ENCODE measurements at regions not wholly inside any gene's neighbourhood (a gene's known extent, or its start where the extent isn't known, plus 50 kb on each side); places are given as distances from the start of the nearest gene placed in this dataset.

DNA sequence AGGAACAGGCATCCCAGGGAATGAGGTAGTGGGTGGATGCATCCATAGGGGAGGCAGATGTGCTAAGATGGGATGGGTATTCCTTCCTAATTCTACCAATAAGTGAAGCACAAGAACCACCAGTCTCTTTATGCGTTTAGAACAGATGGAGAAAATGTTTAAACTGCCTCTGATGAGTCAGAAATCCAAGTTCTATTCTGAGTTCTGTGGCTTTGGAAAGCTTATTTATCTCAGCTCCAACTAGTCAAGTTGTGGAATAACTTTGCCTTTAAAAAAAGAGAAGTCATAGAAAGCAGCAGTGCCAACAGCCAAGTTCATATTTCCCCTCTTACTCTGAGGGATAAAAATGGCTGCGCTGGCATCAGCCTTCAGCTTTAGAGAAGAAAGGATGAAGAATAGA, 761.7 kb downstream of the IGSF11 start:
- Histone ChIP-seq H3K4me1 (no peaks in the 10 kb centered on the region), H3K27me3 (no peaks in the 10 kb centered on the region), H3K9me3 (no peaks in the 10 kb centered on the region), H3K4me3 (no peak overlapping the region), H3K27ac (no peak overlapping the region), H3K36me3 (no peaks in the 10 kb centered on the region)
- TF ChIP-seq, protein P1, sequence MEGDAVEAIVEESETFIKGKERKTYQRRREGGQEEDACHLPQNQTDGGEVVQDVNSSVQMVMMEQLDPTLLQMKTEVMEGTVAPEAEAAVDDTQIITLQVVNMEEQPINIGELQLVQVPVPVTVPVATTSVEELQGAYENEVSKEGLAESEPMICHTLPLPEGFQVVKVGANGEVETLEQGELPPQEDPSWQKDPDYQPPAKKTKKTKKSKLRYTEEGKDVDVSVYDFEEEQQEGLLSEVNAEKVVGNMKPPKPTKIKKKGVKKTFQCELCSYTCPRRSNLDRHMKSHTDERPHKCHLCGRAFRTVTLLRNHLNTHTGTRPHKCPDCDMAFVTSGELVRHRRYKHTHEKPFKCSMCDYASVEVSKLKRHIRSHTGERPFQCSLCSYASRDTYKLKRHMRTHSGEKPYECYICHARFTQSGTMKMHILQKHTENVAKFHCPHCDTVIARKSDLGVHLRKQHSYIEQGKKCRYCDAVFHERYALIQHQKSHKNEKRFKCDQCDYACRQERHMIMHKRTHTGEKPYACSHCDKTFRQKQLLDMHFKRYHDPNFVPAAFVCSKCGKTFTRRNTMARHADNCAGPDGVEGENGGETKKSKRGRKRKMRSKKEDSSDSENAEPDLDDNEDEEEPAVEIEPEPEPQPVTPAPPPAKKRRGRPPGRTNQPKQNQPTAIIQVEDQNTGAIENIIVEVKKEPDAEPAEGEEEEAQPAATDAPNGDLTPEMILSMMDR (IDR thresholded peaks at IDR 0.05), result no peak
- TF ChIP-seq POLR2AphosphoS5 (IDR thresholded peaks at IDR 0.05) (no peak), EP300 (IDR thresholded peaks at IDR 0.05) (no peak), POLR2A (IDR thresholded peaks at IDR 0.05) (no peak)
- no peak for DNase-seq
- intact Hi-C loops (cut with DNase I; ENCODE audit: low total_unique reads), result no loop called here
- WGBS, 5 donors, result 67 to 85% (median 78%) methylated on average over 2 of the region's 2 CpGs

DNA sequence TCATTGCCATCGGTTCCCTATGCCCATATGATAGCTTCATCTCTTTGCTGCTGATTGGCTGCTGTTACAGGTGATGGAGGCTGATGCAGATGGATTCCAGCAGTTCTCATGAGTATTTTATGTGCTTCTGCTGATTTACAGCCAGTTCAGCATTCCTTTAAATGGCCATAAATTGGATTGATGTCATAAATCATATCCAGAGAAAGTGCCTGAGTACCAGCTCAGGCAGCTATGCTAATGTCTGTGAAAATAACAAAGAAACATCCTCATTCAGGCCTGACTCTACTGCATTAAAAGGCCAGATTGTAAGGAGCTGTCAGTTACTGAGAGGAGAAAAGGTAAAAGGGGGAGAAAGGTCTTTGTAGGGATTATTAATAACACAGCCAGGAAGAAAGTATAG, 756.8 kb downstream of the IGSF11 start:
- Histone ChIP-seq H3K27me3 (no peaks in the 10 kb centered on the region), H3K9me3 (no peaks in the 10 kb centered on the region), H3K27ac (no peak overlapping the region), H3K4me1 (no peaks in the 10 kb centered on the region), H3K36me3 (no peaks in the 10 kb centered on the region), H3K4me3 (no peak overlapping the region)
- DNase-seq, result no peak
- WGBS, 5 donors, result 53 to 95% (median 87%) methylated on average over 1 of the region's 1 CpG
- intact Hi-C loops (cut with DNase I; ENCODE audit: low total_unique reads), result no loop called here
- no peak for TF ChIP-seq POLR2A (IDR thresholded peaks at IDR 0.05)
- TF ChIP-seq EP300 (IDR thresholded peaks at IDR 0.05), result no peak
- TF ChIP-seq, protein P1 (IDR thresholded peaks at IDR 0.05), result no peak

DNA sequence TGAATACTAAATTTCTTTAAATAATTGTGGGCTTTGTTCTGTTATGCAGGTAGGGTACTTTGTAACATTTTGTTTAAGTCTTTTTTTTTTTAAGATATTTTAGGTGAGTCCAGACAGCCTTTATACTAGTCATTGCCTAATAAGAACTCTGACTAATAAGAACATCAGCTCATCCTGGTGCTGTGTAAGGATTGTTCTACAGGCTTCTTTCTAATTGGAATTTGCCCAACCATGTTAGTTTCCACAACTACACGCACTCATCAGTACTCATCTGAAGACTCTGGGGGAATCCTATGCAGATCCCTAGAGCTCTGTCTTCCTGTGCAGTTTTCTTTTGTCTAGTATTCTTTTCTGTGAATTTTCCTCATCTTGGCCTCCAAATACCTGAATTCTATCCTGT, 741.8 kb downstream of the IGSF11 start:
- TF ChIP-seq POLR2A (IDR thresholded peaks at IDR 0.05), result no peak
- TF ChIP-seq, protein P1 (IDR thresholded peaks at IDR 0.05), result no peak
- TF ChIP-seq EP300 (IDR thresholded peaks at IDR 0.05), result no peak
- TF ChIP-seq POLR2AphosphoS5 (IDR thresholded peaks at IDR 0.05), result no peak
- intact Hi-C loops (cut with DNase I; ENCODE audit: low total_unique reads), result no loop called here
- Histone ChIP-seq H3K4me1 (no peaks in the 10 kb centered on the region), H3K27ac (no peak overlapping the region), H3K36me3 (no peaks in the 10 kb centered on the region), H3K4me3 (no peak overlapping the region), H3K9me3 (no peaks in the 10 kb centered on the region), H3K27me3 (no peaks in the 10 kb centered on the region)
- 73 to 97% (median 85%) methylated on average over 1 of the region's 1 CpG for WGBS, 5 donors
- DNase-seq, result no peak

DNA sequence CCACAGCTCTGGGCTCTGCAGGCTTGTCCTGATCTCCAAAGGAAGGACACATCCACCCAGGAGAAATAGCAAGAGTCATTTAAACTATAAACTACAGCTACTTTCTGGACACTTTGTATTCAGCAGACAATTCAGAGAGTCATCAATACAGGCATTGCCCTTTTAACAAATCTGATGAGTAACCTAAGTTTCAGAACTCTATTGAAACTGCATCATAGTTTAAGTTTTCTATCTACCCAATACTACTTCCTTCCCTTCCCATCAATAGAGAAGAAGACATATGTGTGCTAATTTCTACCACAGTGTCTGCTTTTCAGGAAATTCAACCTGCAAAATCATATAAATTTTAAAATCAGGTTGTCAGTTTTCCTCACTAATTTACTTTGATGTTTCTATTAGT, 736.5 kb downstream of the IGSF11 start:
- no peak for DNase-seq
- intact Hi-C loops (cut with DNase I; ENCODE audit: low total_unique reads), result no loop called here
- H3K36me3 ChIP-seq, result no peaks in the 10 kb centered on the region

More for the DNA sequence above, 736.5 kb downstream of the IGSF11 start:
- Histone ChIP-seq H3K27me3 (no peaks in the 10 kb centered on the region), H3K27ac (no peak overlapping the region), H3K9me3 (no peaks in the 10 kb centered on the region), H3K4me3 (no peak overlapping the region), H3K4me1 (no peaks in the 10 kb centered on the region)
- TF ChIP-seq, protein P1 (IDR thresholded peaks at IDR 0.05), result no peak
- no peak for TF ChIP-seq EP300 (IDR thresholded peaks at IDR 0.05)
- no peak for TF ChIP-seq POLR2A (IDR thresholded peaks at IDR 0.05)
- no peak for TF ChIP-seq POLR2AphosphoS5 (IDR thresholded peaks at IDR 0.05)
